Peyer's patch (tissue), 4 donors: ENCODE measurements at regions not wholly inside any gene's neighbourhood (a gene's known extent, or its start where the extent isn't known, plus 50 kb on each side); places are given as distances from the start of the nearest gene placed in this dataset.

Experiments used
- DNase-seq, 3 donors: peaks; one replicate each; pipeline ENCODE4 v3.0.0-alpha.2; 2017 to 2019
- H3K27ac ChIP-seq, 4 donors: fragments of 200-600 bp; sonication (generic); one replicate each; pipeline ENCODE4 v1.5.1; 2016 to 2019
- H3K27me3 ChIP-seq, 2 donors: fragments of 200-600 bp; sonication (generic); one replicate each; pipeline ENCODE4 v1.5.1; 2019
- H3K36me3 ChIP-seq, 3 donors: fragments of 200-600 bp; sonication (generic); one replicate each; pipeline ENCODE4 v1.5.1; 2016 to 2019
- H3K4me1 ChIP-seq, 4 donors: fragments of 200-600 bp; sonication (generic); one replicate each; pipeline ENCODE4 v1.5.1; 2016 to 2019
- H3K4me3 ChIP-seq, 4 donors: fragments of 200-600 bp; sonication (generic); 1 replicate in 3 of 4; 2 replicates in 1 of 4; pipeline ENCODE4 v1.5.1; 2016 to 2019; ENCODE audit warnings: mild to moderate bottlenecking in 1 of 4
- H3K9me3 ChIP-seq, 4 donors: fragments of 200-600 bp; sonication (generic); one replicate each; pipeline ENCODE4 v1.5.1; 2016 to 2019; ENCODE audit warnings: mild to moderate bottlenecking in 1 of 4
- POLR2A ChIP-seq, 2 donors: fragments of 450-650 bp; IDR thresholded peaks; one replicate each; pipeline ENCODE4 v1.5.1; 2017; ENCODE audit warnings: antibody characterized with exemption in 2 of 2, mild to moderate bottlenecking in 2 of 2, moderate library complexity in 2 of 2
- TF ChIP-seq, protein P1 (sequence below), 6 experiments: fragments of 450-650 bp in 4 of 6; fragments of 200-600 bp in 2 of 6; sonication (generic) in 1 of 6; IDR thresholded peaks; one replicate each; pipeline ENCODE4 v1.5.1; 2017 to 2019; ENCODE audit warnings: antibody characterized with exemption in 6 of 6, mild to moderate bottlenecking in 3 of 6, moderate library complexity in 1 of 6

DNA sequence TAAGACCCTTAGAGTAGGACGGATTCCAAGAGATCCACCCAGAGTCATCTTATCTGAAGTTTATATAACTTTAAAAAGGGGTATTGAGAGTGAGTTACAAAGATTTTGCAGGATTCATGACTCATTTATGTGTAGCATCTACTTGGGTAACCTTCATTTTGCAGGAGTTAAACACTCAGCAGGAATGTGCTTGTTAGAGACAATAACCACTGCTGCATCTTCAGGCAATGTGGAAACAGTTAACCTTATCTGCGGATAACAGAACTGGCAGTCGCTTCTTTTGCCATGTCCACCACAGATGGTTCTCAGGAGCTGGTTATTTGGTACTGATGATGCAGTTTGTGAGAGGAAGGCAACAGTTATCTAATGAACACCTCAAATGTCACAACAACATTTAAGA, 417.9 kb upstream of the DDI1 start:
- H3K27ac ChIP-seq = no peak overlapping the region
- no peaks in the 10 kb centered on the region for H3K36me3 ChIP-seq
- H3K27me3 ChIP-seq = no peaks in the 10 kb centered on the region
- no peak overlapping the region for H3K4me3 ChIP-seq
- no peak for TF ChIP-seq POLR2A (IDR thresholded peaks at IDR 0.05)
- TF ChIP-seq, protein P1, sequence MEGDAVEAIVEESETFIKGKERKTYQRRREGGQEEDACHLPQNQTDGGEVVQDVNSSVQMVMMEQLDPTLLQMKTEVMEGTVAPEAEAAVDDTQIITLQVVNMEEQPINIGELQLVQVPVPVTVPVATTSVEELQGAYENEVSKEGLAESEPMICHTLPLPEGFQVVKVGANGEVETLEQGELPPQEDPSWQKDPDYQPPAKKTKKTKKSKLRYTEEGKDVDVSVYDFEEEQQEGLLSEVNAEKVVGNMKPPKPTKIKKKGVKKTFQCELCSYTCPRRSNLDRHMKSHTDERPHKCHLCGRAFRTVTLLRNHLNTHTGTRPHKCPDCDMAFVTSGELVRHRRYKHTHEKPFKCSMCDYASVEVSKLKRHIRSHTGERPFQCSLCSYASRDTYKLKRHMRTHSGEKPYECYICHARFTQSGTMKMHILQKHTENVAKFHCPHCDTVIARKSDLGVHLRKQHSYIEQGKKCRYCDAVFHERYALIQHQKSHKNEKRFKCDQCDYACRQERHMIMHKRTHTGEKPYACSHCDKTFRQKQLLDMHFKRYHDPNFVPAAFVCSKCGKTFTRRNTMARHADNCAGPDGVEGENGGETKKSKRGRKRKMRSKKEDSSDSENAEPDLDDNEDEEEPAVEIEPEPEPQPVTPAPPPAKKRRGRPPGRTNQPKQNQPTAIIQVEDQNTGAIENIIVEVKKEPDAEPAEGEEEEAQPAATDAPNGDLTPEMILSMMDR (IDR thresholded peaks at IDR 0.05) = no peak
- DNase-seq = no peak
- no peaks in the 10 kb centered on the region for H3K4me1 ChIP-seq
- no peaks in the 10 kb centered on the region for H3K9me3 ChIP-seq

DNA sequence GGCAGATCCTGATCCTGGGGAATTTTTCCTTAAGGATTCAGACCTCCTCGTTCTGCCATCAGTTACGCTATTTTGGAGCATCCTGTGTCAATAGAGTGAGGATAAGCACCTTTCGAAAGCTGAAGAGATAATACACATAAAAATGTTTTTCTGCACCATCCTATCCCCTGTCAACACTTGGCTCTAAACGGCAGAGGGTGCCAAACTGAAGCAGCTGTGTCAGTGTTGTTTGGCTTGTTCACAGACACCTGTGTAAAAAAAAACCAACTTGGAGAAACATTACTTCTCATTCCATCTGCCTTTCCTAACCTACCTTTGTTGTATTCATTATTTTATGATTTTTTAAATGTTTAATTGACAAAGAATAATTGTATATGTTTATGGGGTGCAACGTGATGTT, 417.0 kb upstream of the DDI1 start:
- TF ChIP-seq, protein P1 (IDR thresholded peaks at IDR 0.05) = no peak
- TF ChIP-seq POLR2A (IDR thresholded peaks at IDR 0.05) = no peak
- DNase-seq = no peak
- Histone ChIP-seq H3K27ac (no peak overlapping the region), H3K4me1 (no peaks in the 10 kb centered on the region), H3K4me3 (no peak overlapping the region), H3K27me3 (no peaks in the 10 kb centered on the region), H3K9me3 (no peaks in the 10 kb centered on the region), H3K36me3 (no peaks in the 10 kb centered on the region)

DNA sequence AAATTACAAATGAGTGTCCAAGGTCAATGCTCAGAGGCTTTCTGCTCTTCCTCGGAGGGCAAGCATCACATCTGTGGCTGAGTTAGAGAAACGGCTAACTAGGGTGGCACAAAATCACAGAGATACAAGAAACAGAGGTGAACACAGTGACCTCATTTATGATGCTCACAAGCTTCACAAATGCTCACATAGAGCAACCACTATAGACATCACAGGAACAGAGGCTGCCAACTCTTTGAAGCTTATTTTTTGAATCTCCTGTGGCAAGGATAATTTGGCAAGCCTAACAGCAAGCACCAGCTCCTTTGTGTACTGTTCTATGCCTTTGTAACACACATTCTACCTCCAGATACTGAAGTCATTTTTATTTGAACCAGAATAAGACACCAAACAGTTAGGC, 416.5 kb upstream of the DDI1 start:
- H3K4me3 ChIP-seq = no peak overlapping the region
- TF ChIP-seq, protein P1 (IDR thresholded peaks at IDR 0.05) = no peak
- no peak for TF ChIP-seq POLR2A (IDR thresholded peaks at IDR 0.05)
- H3K27me3 ChIP-seq = no peaks in the 10 kb centered on the region
- H3K9me3 ChIP-seq = no peaks in the 10 kb centered on the region
- H3K36me3 ChIP-seq = no peaks in the 10 kb centered on the region
- no peak for DNase-seq
- H3K4me1 ChIP-seq = no peaks in the 10 kb centered on the region
- H3K27ac ChIP-seq = no peak overlapping the region

- Histone ChIP-seq H3K4me1 (no peaks in the 10 kb centered on the region), H3K4me3 (no peak overlapping the region), H3K9me3 (no peaks in the 10 kb centered on the region), H3K36me3 (no peaks in the 10 kb centered on the region), H3K27ac (no peak overlapping the region), H3K27me3 (no peaks in the 10 kb centered on the region)
- no peak for TF ChIP-seq POLR2A (IDR thresholded peaks at IDR 0.05)
- TF ChIP-seq, protein P1 (IDR thresholded peaks at IDR 0.05) = no peak
- no peak for DNase-seq
Observed at GRCh38 chr11:103622296-103622695, 414.1 kb upstream of the DDI1 start.

DNA sequence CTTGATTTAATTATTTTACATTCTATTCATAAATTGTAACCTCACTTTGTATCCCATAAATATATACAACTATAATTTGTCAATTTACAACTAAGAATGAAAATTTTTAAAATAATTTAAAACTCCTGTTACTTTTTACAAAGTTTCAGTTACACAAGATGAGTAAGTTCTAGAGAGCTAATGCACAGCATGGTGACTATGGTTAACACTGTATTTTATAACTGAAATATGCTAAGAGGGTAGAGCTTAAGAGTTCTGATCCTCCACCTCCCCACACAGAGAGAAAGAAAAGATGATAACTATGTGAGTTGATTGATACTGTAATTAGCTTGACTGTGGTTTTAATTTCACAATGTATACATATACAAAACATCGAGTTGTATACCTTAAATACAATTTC, 412.5 kb upstream of the DDI1 start:
- Histone ChIP-seq H3K36me3 (no peaks in the 10 kb centered on the region), H3K4me1 (no peaks in the 10 kb centered on the region), H3K9me3 (no peaks in the 10 kb centered on the region), H3K27ac (no peak overlapping the region), H3K27me3 (no peaks in the 10 kb centered on the region), H3K4me3 (no peak overlapping the region)
- no peak for TF ChIP-seq POLR2A (IDR thresholded peaks at IDR 0.05)
- TF ChIP-seq, protein P1 (IDR thresholded peaks at IDR 0.05) = no peak
- DNase-seq = no peak
